Lower leg skin (tissue), 3 donors: ENCODE measurements at regions not wholly inside any gene's neighbourhood (a gene's known extent, or its start where the extent isn't known, plus 50 kb on each side); places are given as distances from the start of the nearest gene placed in this dataset.

Source experiments
- POLR2A ChIP-seq, 2 donors: fragments of 450-650 bp; IDR thresholded peaks; one replicate each; pipeline ENCODE4 v1.6.1; 2016 to 2017; ENCODE audit warnings: antibody characterized with exemption in 2 of 2, mild to moderate bottlenecking in 1 of 2, moderate library complexity in 1 of 2
- TF ChIP-seq, protein P1 (sequence below), 3 donors: fragments of 450-650 bp; IDR thresholded peaks; one replicate each; pipeline ENCODE4 v1.5.1; 2016; ENCODE audit warnings: antibody characterized with exemption in 3 of 3, mild to moderate bottlenecking in 3 of 3, moderate library complexity in 2 of 3

DNA sequence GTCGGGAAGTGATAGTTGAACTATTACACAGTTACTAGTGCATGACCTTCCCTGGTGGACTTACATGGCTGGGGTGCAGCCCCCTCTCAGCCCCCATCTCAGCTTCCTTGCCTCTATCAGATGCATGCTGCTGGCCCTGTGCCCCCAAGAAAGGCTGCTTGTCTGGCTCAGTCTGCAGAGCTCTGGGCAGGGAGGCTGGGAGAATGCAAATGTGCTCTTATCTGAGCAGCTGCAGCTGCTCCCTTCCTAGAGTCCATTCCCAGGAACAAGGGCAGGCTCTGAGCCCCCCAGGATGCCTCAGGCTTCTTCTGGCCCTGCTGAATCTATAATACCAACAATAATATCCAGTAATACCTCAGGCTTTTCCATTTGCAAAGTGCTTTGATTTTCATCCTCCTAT lies 218.1 kb upstream of the SRRM4 start:
- TF ChIP-seq, protein P1, sequence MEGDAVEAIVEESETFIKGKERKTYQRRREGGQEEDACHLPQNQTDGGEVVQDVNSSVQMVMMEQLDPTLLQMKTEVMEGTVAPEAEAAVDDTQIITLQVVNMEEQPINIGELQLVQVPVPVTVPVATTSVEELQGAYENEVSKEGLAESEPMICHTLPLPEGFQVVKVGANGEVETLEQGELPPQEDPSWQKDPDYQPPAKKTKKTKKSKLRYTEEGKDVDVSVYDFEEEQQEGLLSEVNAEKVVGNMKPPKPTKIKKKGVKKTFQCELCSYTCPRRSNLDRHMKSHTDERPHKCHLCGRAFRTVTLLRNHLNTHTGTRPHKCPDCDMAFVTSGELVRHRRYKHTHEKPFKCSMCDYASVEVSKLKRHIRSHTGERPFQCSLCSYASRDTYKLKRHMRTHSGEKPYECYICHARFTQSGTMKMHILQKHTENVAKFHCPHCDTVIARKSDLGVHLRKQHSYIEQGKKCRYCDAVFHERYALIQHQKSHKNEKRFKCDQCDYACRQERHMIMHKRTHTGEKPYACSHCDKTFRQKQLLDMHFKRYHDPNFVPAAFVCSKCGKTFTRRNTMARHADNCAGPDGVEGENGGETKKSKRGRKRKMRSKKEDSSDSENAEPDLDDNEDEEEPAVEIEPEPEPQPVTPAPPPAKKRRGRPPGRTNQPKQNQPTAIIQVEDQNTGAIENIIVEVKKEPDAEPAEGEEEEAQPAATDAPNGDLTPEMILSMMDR (IDR thresholded peaks at IDR 0.05), result no peak
- TF ChIP-seq POLR2A (IDR thresholded peaks at IDR 0.05), result no peak
